ENCODE measurements at regions not wholly inside any gene's neighbourhood (a gene's known extent, or its start where the extent isn't known, plus 50 kb on each side); places are given as distances from the start of the nearest gene placed in this dataset.
A peak's percentile ranks its signal among the peaks of the same experiment; 100 is the strongest.

GRCh38 chr2:6309415-6310255 is 556.1 kb downstream of the CMPK2 start:
- Histone ChIP-seq H3F3A (ENCODE audit: insufficient read depth, low read depth) (no peaks in the 10 kb centered on the region), H3K36me3 (ENCODE audit: low read depth) (no peaks in the 10 kb centered on the region), H3K4me2 (no peak overlapping the region), H3K9me2 (ENCODE audit: insufficient read depth) (no peaks in the 10 kb centered on the region), H2AFZ (0 out of 2 replicates have a peak overlapping the region, but pooled peaks have one; percentile 50), H3K27ac (no peak overlapping the region), H3K27me3 (ENCODE audit: insufficient read depth, low read depth) (peaks cover 58% of the 10 kb centered on the region), H3K4me1 (replicated peaks; ENCODE audit: insufficient read depth) (no peaks in the 10 kb centered on the region), H3K9me3 (ENCODE audit: insufficient read depth, low read depth) (no peaks in the 10 kb centered on the region), H3K4me3 (no peak overlapping the region), H3K79me2 (ENCODE audit: low read depth) (no peaks in the 10 kb centered on the region), H4K20me1 (ENCODE audit: insufficient read depth) (no peaks in the 10 kb centered on the region)
- no TSS peak for BruUV-seq (replicated peaks)
- intact Hi-C loops (cut with micrococcal nuclease; ENCODE audit: unreplicated experiment), result no loop called here
- POLR2A ChIA-PET (ENCODE audit: unreplicated experiment), result no interaction called here
- no peak for TF ChIP-seq EZH2 (IDR thresholded peaks at IDR 0.05; ENCODE audit: low read depth)
- TF ChIP-seq CTCF (conservative IDR thresholded peaks at IDR 0.05), result no peak
- no peak for DNase-seq
- CTCF ChIA-PET, result no interaction called here

- POLR2A ChIA-PET (ENCODE audit: unreplicated experiment), result no interaction called here
- Histone ChIP-seq H3K27ac (no peak overlapping the region), H3K4me3 (no peak overlapping the region), H3F3A (ENCODE audit: insufficient read depth, low read depth) (no peaks in the 10 kb centered on the region), H2AFZ (0 out of 2 replicates have a peak overlapping the region, but pooled peaks have one; percentile 50), H3K9me2 (ENCODE audit: insufficient read depth) (no peaks in the 10 kb centered on the region), H3K4me1 (replicated peaks; ENCODE audit: insufficient read depth) (no peaks in the 10 kb centered on the region), H3K4me2 (no peak overlapping the region), H3K9me3 (ENCODE audit: insufficient read depth, low read depth) (no peaks in the 10 kb centered on the region), H3K27me3 (ENCODE audit: insufficient read depth, low read depth) (peaks cover 63% of the 10 kb centered on the region), H3K79me2 (ENCODE audit: low read depth) (no peaks in the 10 kb centered on the region), H4K20me1 (ENCODE audit: insufficient read depth) (no peaks in the 10 kb centered on the region), H3K36me3 (ENCODE audit: low read depth) (no peaks in the 10 kb centered on the region)
- no peak for TF ChIP-seq CTCF (conservative IDR thresholded peaks at IDR 0.05)
- TF ChIP-seq EZH2 (IDR thresholded peaks at IDR 0.05; ENCODE audit: low read depth), result no peak
- intact Hi-C loops (cut with micrococcal nuclease; ENCODE audit: unreplicated experiment), result no loop called here
- BruUV-seq (replicated peaks), result no TSS peak
- no peak for DNase-seq
- CTCF ChIA-PET, result no interaction called here
Measured at GRCh38 chr2:6310256-6311215, 555.2 kb downstream of the CMPK2 start.

- H4K20me1 ChIP-seq (ENCODE audit: insufficient read depth), result no peaks in the 10 kb centered on the region
- no peak overlapping the region for H2AFZ ChIP-seq
- H3K4me3 ChIP-seq, result no peak overlapping the region
- no peak for DNase-seq
- ChIA-PET CTCF (no interaction called here), POLR2A (ENCODE audit: unreplicated experiment) (no interaction called here)
- H3K4me1 ChIP-seq (replicated peaks; ENCODE audit: insufficient read depth), result no peaks in the 10 kb centered on the region
- H3K36me3 ChIP-seq (ENCODE audit: low read depth), result no peaks in the 10 kb centered on the region
- no peak for TF ChIP-seq EZH2 (IDR thresholded peaks at IDR 0.05; ENCODE audit: low read depth)
- no peak for TF ChIP-seq CTCF (conservative IDR thresholded peaks at IDR 0.05)
- H3F3A ChIP-seq (ENCODE audit: insufficient read depth, low read depth), result no peaks in the 10 kb centered on the region
- no TSS peak for BruUV-seq (replicated peaks)
- H3K4me2 ChIP-seq, result no peak overlapping the region
- intact Hi-C loops (cut with micrococcal nuclease; ENCODE audit: unreplicated experiment), result no loop called here
- H3K27ac ChIP-seq, result no peak overlapping the region
- no peaks in the 10 kb centered on the region for H3K9me3 ChIP-seq (ENCODE audit: insufficient read depth, low read depth)
- H3K9me2 ChIP-seq (ENCODE audit: insufficient read depth), result no peaks in the 10 kb centered on the region
- no peaks in the 10 kb centered on the region for H3K79me2 ChIP-seq (ENCODE audit: low read depth)
- peaks cover 55% of the 10 kb centered on the region for H3K27me3 ChIP-seq (ENCODE audit: insufficient read depth, low read depth)
Measured at GRCh38 chr2:6312367-6312766, 553.3 kb downstream of the CMPK2 start.

All from PC-9 (cell line).